ENCODE measurements at regions not wholly inside any gene's neighbourhood (a gene's known extent, or its start where the extent isn't known, plus 50 kb on each side); places are given as distances from the start of the nearest gene placed in this dataset.

DNA sequence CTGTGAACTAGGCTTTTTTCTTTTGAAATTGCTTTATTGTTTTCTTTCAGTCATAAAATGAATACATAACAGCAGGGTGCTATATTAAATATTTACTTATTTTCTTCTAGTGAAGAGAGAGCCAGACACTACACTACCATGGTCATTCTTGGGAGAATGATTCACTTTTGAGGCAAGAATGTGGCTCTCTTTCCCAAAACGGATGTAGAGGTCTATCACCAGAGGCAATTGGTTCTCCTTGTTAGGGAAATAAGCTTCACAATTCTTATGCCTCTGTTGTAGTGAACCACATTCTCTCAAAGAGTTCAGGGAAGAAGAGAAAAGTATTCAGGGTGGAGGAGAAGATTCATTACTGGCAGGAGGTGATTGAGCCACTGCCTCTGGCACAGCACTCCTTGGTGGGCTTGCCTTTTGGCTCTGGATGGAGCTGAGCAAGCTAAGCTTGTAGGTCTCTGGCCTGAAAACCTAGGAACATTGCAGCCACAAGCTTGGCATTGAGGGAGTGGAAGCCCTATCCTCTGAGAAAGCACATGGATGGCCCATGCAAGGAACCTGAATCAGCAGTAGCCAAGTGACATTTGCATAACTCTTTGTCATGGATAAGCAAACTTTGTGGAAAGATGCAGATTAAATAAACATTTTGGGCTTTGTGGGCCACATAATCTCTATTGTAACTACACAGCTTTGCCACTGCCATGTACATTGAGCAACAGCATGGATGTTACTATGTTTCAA is 179.0 kb upstream of the TNC start:
- TF ChIP-seq, protein P1, sequence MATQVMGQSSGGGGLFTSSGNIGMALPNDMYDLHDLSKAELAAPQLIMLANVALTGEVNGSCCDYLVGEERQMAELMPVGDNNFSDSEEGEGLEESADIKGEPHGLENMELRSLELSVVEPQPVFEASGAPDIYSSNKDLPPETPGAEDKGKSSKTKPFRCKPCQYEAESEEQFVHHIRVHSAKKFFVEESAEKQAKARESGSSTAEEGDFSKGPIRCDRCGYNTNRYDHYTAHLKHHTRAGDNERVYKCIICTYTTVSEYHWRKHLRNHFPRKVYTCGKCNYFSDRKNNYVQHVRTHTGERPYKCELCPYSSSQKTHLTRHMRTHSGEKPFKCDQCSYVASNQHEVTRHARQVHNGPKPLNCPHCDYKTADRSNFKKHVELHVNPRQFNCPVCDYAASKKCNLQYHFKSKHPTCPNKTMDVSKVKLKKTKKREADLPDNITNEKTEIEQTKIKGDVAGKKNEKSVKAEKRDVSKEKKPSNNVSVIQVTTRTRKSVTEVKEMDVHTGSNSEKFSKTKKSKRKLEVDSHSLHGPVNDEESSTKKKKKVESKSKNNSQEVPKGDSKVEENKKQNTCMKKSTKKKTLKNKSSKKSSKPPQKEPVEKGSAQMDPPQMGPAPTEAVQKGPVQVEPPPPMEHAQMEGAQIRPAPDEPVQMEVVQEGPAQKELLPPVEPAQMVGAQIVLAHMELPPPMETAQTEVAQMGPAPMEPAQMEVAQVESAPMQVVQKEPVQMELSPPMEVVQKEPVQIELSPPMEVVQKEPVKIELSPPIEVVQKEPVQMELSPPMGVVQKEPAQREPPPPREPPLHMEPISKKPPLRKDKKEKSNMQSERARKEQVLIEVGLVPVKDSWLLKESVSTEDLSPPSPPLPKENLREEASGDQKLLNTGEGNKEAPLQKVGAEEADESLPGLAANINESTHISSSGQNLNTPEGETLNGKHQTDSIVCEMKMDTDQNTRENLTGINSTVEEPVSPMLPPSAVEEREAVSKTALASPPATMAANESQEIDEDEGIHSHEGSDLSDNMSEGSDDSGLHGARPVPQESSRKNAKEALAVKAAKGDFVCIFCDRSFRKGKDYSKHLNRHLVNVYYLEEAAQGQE (IDR thresholded peaks at IDR 0.05; ENCODE audit: insufficient read depth in 1 of 2, low read depth in 2 of 2, low read length in 1 of 2) = no peak
- TF ChIP-seq, protein P2, sequence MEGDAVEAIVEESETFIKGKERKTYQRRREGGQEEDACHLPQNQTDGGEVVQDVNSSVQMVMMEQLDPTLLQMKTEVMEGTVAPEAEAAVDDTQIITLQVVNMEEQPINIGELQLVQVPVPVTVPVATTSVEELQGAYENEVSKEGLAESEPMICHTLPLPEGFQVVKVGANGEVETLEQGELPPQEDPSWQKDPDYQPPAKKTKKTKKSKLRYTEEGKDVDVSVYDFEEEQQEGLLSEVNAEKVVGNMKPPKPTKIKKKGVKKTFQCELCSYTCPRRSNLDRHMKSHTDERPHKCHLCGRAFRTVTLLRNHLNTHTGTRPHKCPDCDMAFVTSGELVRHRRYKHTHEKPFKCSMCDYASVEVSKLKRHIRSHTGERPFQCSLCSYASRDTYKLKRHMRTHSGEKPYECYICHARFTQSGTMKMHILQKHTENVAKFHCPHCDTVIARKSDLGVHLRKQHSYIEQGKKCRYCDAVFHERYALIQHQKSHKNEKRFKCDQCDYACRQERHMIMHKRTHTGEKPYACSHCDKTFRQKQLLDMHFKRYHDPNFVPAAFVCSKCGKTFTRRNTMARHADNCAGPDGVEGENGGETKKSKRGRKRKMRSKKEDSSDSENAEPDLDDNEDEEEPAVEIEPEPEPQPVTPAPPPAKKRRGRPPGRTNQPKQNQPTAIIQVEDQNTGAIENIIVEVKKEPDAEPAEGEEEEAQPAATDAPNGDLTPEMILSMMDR (IDR thresholded peaks at IDR 0.05) = no peak
- TF ChIP-seq POLR2AphosphoS5 (IDR thresholded peaks at IDR 0.05; ENCODE audit: low read depth, low read length) = no peak
- no peak for TF ChIP-seq SIN3A (IDR thresholded peaks at IDR 0.05; ENCODE audit: borderline replicate concordance, insufficient read depth, low read depth, low read length)
